Transverse colon (tissue), 4 donors: ENCODE measurements at regions not wholly inside any gene's neighbourhood (a gene's known extent, or its start where the extent isn't known, plus 50 kb on each side); places are given as distances from the start of the nearest gene placed in this dataset.

Source experiments
- DNase-seq: peaks from one replicate; pipeline ENCODE4 v3.0.0-alpha.2; 2019
- H3K27ac ChIP-seq, 4 donors: fragments of 200-600 bp; sonication (generic); 2 replicates each; pipeline ENCODE4 v1.5.1; 2016 to 2018; ENCODE audit warnings: inconsistent platforms in 4 of 4
- H3K27me3 ChIP-seq: fragments of 200-600 bp; sonication (generic); 2 replicates; pipeline ENCODE4 v1.5.1; 2017; ENCODE audit warnings: inconsistent platforms
- H3K36me3 ChIP-seq, 4 donors: fragments of 200-600 bp; sonication (generic); 2 replicates each; pipeline ENCODE4 v1.5.1; 2017 to 2019; ENCODE audit warnings: inconsistent platforms in 4 of 4
- H3K4me1 ChIP-seq, 4 donors: fragments of 200-600 bp; sonication (generic); 2 replicates each; pipeline ENCODE4 v1.5.1; 2017 to 2020; ENCODE audit warnings: inconsistent platforms in 4 of 4
- H3K4me3 ChIP-seq, 4 donors: fragments of 200-600 bp; sonication (generic); 1 replicate in 1 of 4; 2 replicates in 3 of 4; pipeline versions ENCODE4 v1.5.1 to v1.6.1; 2017 to 2019; ENCODE audit warnings: inconsistent platforms in 4 of 4
- H3K9me3 ChIP-seq, 2 donors: fragments of 200-600 bp; sonication (generic); 2 replicates each; pipeline ENCODE4 v1.5.1; 2017 to 2019; ENCODE audit warnings: inconsistent platforms in 2 of 2
- EP300 ChIP-seq: sonication (generic); formaldehyde crosslinking; IDR thresholded peaks from one replicate; pipeline ENCODE4 v1.6.1; 2017; ENCODE audit warnings: antibody characterized with exemption, low read depth
- POLR2A ChIP-seq: fragments of 450-650 bp; IDR thresholded peaks from one replicate; pipeline ENCODE4 v1.6.1; 2016; ENCODE audit warnings: antibody characterized with exemption, mild to moderate bottlenecking, moderate library complexity
- POLR2AphosphoS5 ChIP-seq, 3 donors: sonication (generic); formaldehyde crosslinking; IDR thresholded peaks; one replicate each; pipeline ENCODE4 v1.6.1; 2016; ENCODE audit warnings: antibody characterized with exemption in 3 of 3
- WGBS, 2 donors: methylation state at CpG; one replicate each; pipeline ENCODE4 v1.1.5; 2018; ENCODE audit warnings: low coverage in 1 of 2; 5-methylcytosine and 5-hydroxymethylcytosine counted together
- in situ Hi-C, 4 donors: fragments of 200-750 bp; cut with MboI; loops; one replicate each; pipeline versions ENCODE4 v1.15.0 to v1.15.1; 2017; ENCODE audit warnings: low sequenced_read_pairs in 3 of 4, low pct_ligation_motif_present in 1 of 4, low pct_unique_long_range_greater_than_20kb in 1 of 4
- intact Hi-C: fragments of 100-400 bp; cut with DNase I; formaldehyde crosslinking; loops from one replicate; pipeline ENCODE4 v1.15.1; 2023; ENCODE audit warnings: low total_unique reads
- TF ChIP-seq, protein P1 (sequence below), 5 experiments: fragments of 200-600 bp in 3 of 5; fragments of 450-650 bp in 2 of 5; sonication (generic) in 3 of 5; IDR thresholded peaks; 1 replicate in 2 of 5; 2 replicates in 3 of 5; pipeline ENCODE4 v1.5.1; 2016 to 2017; ENCODE audit warnings: antibody characterized with exemption in 5 of 5, inconsistent platforms in 3 of 5, mild to moderate bottlenecking in 2 of 5, moderate library complexity in 1 of 5

DNA sequence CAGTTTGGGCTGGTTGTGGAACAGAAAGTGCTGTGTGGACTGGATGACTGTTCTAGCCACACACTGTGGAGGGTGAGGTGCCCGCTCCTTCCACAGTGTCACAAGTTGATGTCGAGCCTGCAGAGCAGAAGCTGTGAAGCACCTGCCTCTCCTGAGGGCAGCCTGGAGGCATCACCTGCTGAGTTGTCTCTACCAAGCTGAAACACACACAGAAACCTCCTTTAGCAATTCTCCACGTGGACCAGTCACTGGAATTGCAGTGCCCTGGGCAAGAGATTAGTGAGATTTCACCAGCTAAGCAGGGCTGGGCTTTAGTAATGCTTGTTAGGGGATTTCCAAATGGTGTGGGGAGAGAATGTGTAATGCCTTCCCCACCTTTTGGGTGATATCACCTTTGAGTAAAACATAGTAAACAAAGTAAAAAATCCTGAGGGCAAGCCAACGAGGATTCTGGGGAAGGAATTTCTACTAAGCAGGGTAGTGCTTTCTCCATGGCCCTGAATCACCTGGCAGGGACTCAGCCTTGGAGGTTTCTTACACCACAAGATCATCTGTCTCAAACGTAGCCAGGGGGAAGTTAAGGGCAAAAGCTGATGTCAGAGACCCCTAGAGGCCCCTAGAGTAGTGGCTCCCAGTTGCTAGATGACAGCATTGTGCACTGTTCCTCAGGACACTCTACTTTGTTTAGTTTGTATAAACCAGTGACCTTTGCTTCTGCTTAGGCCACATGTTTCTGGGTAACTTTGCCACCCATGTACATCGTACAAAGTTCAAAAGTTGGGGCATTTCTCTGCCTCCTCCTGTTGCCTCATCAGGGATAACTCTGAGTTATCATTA, 233.1 kb upstream of the IGFBP3 start:
- no peak overlapping the region for H3K27ac ChIP-seq
- H3K9me3 ChIP-seq = no peaks in the 10 kb centered on the region
- H3K4me3 ChIP-seq = no peak overlapping the region
- no peak for DNase-seq
- no peaks in the 10 kb centered on the region for H3K36me3 ChIP-seq
- intact Hi-C loops (no loop called here), in situ Hi-C loops (no loop called here)
- H3K27me3 ChIP-seq = no peaks in the 10 kb centered on the region
- TF ChIP-seq, protein P1, sequence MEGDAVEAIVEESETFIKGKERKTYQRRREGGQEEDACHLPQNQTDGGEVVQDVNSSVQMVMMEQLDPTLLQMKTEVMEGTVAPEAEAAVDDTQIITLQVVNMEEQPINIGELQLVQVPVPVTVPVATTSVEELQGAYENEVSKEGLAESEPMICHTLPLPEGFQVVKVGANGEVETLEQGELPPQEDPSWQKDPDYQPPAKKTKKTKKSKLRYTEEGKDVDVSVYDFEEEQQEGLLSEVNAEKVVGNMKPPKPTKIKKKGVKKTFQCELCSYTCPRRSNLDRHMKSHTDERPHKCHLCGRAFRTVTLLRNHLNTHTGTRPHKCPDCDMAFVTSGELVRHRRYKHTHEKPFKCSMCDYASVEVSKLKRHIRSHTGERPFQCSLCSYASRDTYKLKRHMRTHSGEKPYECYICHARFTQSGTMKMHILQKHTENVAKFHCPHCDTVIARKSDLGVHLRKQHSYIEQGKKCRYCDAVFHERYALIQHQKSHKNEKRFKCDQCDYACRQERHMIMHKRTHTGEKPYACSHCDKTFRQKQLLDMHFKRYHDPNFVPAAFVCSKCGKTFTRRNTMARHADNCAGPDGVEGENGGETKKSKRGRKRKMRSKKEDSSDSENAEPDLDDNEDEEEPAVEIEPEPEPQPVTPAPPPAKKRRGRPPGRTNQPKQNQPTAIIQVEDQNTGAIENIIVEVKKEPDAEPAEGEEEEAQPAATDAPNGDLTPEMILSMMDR (IDR thresholded peaks at IDR 0.05) = no peak
- no peak for TF ChIP-seq POLR2AphosphoS5 (IDR thresholded peaks at IDR 0.05)
- no peak for TF ChIP-seq EP300
- no peak for TF ChIP-seq POLR2A
- no peaks in the 10 kb centered on the region for H3K4me1 ChIP-seq
- WGBS, 2 donors = 44 to 57% methylated on average over 3 to 6 of the region's 6 CpGs

DNA sequence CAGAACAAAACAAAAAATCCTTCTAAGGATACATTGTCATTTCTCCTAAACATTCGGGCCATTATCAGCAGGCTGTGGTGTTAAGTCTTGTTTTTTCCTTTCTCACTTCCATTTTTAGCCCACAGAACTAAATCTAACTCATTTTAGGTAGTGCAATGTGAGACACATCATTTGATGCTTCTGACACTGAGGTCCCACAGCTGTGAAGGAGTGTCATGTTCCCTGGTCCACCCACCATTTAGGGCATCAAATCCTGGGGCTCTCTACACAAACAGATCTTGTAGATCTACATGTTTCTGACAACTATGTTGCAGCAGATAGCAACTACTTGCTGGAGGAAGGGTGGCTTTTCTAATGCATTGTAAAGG, 232.5 kb upstream of the IGFBP3 start:
- Histone ChIP-seq H3K27ac (no peak overlapping the region), H3K36me3 (no peaks in the 10 kb centered on the region), H3K27me3 (no peaks in the 10 kb centered on the region), H3K4me3 (no peak overlapping the region), H3K4me1 (no peaks in the 10 kb centered on the region), H3K9me3 (no peaks in the 10 kb centered on the region)
- 61 to 63% methylated on average over 1 of the region's 1 CpG for WGBS, 2 donors
- in situ Hi-C loops (no loop called here), intact Hi-C loops (no loop called here)
- DNase-seq = no peak
- TF ChIP-seq EP300 (no peak), POLR2A (no peak), POLR2AphosphoS5 (IDR thresholded peaks at IDR 0.05) (no peak)
- TF ChIP-seq, protein P1 (IDR thresholded peaks at IDR 0.05) = no peak

DNA sequence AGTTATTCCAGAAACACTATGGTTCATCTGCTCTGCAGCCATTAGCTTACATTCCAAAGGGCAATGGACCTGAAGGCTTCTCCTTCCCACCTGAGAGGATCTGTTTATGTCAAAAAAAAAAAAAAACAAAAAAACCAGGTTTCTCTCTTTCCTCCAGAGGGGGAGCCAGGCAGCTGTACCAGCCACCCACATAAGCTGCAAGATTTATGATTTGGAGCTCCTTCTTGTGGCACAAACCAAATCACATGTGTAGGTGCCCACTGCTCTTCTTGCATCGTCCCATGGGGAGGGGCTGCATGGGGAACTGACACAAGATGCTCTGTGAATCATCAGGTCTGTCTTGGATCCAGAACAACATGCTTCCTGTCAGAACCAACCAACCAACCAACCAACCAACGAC, 231.6 kb upstream of the IGFBP3 start:
- no peak for DNase-seq
- Histone ChIP-seq H3K27me3 (no peaks in the 10 kb centered on the region), H3K27ac (no peak overlapping the region), H3K9me3 (no peaks in the 10 kb centered on the region), H3K4me1 (no peaks in the 10 kb centered on the region), H3K36me3 (no peaks in the 10 kb centered on the region), H3K4me3 (no peak overlapping the region)
- no peak for TF ChIP-seq POLR2A
- TF ChIP-seq, protein P1 (IDR thresholded peaks at IDR 0.05) = no peak
- no peak for TF ChIP-seq POLR2AphosphoS5 (IDR thresholded peaks at IDR 0.05)
- no peak for TF ChIP-seq EP300
- intact Hi-C loops = no loop called here
- WGBS, 2 donors = 79% methylated on average over 2 of the region's 2 CpGs; no CpG with 5 or more reads in 1 of the 2 donors
- in situ Hi-C loops = no loop called here

DNA sequence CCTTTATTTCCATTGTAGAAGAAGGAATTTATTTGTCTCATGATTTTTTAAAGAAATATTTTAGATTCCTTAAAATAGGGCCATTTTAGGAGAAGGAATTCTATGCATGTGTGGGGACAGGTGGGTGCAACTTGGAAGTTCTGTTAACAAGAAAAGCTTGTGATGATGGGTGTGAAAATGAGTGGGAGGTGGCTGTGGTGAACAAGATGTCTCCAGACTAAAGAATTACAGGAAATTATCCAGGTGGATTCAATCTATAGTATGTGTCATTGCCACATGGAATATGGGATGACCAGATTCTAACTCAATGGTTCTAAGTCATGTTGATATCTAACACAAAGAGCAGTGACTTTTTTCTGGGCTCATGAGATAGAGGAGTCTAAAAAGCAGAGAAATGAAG, 229.6 kb upstream of the IGFBP3 start:
- no peaks in the 10 kb centered on the region for H3K9me3 ChIP-seq
- no peak for DNase-seq
- H3K4me1 ChIP-seq = no peaks in the 10 kb centered on the region
- no peak overlapping the region for H3K27ac ChIP-seq
- in situ Hi-C loops (no loop called here), intact Hi-C loops (no loop called here)
- TF ChIP-seq, protein P1 (IDR thresholded peaks at IDR 0.05) = no peak
- TF ChIP-seq POLR2AphosphoS5 (IDR thresholded peaks at IDR 0.05) (no peak), POLR2A (no peak), EP300 (no peak)
- H3K4me3 ChIP-seq = no peak overlapping the region
- H3K36me3 ChIP-seq = no peaks in the 10 kb centered on the region
- no peaks in the 10 kb centered on the region for H3K27me3 ChIP-seq
